Mesothelial cell of epicardium (in vitro differentiated cells): ENCODE measurements at regions not wholly inside any gene's neighbourhood (a gene's known extent, or its start where the extent isn't known, plus 50 kb on each side); places are given as distances from the start of the nearest gene placed in this dataset.

Experiments
- DNase-seq, 2 experiments: peaks; one replicate each; pipeline ENCODE4 v3.0.0; 2021; ENCODE audit warnings: low spot score in 2 of 2; ENCODE audit not compliant: unreplicated experiment in 2 of 2
- H3K27ac Mint-ChIP-seq: 2 replicates; pipeline ENCODE4 v1.8.0; 2021; ENCODE audit warnings: mixed read lengths
- H3K27me3 Mint-ChIP-seq: 2 replicates; pipeline ENCODE4 v1.8.0; 2021; ENCODE audit warnings: low read depth, mixed read lengths
- H3K36me3 Mint-ChIP-seq: 2 replicates; pipeline ENCODE4 v1.8.0; 2021; ENCODE audit warnings: mixed read lengths
- H3K4me1 Mint-ChIP-seq: 2 replicates; pipeline ENCODE4 v1.8.0; 2021; ENCODE audit warnings: mixed read lengths
- H3K4me3 Mint-ChIP-seq: 2 replicates; pipeline ENCODE4 v1.8.0; 2021; ENCODE audit warnings: mild to moderate bottlenecking, moderate library complexity, mixed read lengths
- H3K9me3 Mint-ChIP-seq: 2 replicates; pipeline ENCODE4 v1.8.0; 2021; ENCODE audit warnings: mixed read lengths
- TF ChIP-seq, protein P1 (sequence below): fragments of 200-600 bp; sonication (generic); IDR thresholded peaks from one replicate; pipeline ENCODE4 v1.5.0; 2021; ENCODE audit warnings: antibody characterized with exemption; ENCODE audit not compliant: unreplicated experiment

DNA sequence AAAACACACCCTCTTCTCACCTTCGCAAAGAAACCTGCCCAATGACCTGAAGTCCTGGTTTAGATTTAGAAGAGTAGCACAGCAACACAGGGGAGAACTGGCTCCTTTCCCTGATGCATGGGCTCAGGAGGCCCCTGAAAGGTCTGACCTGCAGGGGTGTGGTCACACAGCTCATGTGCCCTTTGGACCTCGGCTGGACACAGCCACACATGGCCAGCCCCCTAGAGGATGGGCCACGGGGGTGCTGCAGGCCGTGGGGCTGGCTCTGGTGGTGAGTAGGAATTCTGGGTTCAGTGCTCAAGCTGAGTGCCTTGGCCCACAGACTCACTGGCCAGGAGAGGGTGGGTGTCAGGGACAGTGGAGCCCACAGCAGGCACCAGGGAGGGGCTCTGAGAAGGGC is 118.5 kb upstream of the ADCY1 start:
- Mint-ChIP-seq H3K36me3 (no peaks in the 10 kb centered on the region), H3K4me1 (peaks cover 3% of the 10 kb centered on the region), H3K27ac (no peak overlapping the region), H3K4me3 (no peak overlapping the region), H3K9me3 (no peaks in the 10 kb centered on the region), H3K27me3 (peaks cover 40% of the 10 kb centered on the region)
- TF ChIP-seq, protein P1, sequence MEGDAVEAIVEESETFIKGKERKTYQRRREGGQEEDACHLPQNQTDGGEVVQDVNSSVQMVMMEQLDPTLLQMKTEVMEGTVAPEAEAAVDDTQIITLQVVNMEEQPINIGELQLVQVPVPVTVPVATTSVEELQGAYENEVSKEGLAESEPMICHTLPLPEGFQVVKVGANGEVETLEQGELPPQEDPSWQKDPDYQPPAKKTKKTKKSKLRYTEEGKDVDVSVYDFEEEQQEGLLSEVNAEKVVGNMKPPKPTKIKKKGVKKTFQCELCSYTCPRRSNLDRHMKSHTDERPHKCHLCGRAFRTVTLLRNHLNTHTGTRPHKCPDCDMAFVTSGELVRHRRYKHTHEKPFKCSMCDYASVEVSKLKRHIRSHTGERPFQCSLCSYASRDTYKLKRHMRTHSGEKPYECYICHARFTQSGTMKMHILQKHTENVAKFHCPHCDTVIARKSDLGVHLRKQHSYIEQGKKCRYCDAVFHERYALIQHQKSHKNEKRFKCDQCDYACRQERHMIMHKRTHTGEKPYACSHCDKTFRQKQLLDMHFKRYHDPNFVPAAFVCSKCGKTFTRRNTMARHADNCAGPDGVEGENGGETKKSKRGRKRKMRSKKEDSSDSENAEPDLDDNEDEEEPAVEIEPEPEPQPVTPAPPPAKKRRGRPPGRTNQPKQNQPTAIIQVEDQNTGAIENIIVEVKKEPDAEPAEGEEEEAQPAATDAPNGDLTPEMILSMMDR = no peak
- DNase-seq = no peak

DNA sequence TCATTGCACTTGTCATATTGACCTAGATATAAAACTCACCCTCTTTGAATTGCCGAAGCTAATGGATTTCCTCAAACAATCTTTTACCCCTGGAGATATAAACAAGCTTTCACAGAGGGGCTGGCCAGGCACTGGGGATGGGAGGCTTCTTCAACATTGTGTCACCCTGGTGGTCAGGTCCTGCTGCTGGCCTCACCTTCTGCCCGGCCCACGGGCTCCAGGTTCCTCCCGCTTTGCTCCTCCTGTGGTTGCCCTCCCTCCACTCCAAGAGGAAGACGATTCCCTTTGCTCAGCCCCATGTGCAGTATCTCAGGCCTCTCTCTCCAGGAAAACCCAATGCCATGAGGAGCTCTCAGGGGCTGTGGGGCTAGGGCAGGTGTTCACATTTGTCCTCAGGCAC is 118.1 kb upstream of the ADCY1 start:
- H3K4me1 Mint-ChIP-seq = peaks cover 3% of the 10 kb centered on the region
- no peak overlapping the region for H3K27ac Mint-ChIP-seq
- no peaks in the 10 kb centered on the region for H3K36me3 Mint-ChIP-seq
- no peak overlapping the region for H3K4me3 Mint-ChIP-seq
- TF ChIP-seq, protein P1 = no peak
- no peaks in the 10 kb centered on the region for H3K9me3 Mint-ChIP-seq
- peaks cover 41% of the 10 kb centered on the region for H3K27me3 Mint-ChIP-seq
- DNase-seq = no peak

DNA sequence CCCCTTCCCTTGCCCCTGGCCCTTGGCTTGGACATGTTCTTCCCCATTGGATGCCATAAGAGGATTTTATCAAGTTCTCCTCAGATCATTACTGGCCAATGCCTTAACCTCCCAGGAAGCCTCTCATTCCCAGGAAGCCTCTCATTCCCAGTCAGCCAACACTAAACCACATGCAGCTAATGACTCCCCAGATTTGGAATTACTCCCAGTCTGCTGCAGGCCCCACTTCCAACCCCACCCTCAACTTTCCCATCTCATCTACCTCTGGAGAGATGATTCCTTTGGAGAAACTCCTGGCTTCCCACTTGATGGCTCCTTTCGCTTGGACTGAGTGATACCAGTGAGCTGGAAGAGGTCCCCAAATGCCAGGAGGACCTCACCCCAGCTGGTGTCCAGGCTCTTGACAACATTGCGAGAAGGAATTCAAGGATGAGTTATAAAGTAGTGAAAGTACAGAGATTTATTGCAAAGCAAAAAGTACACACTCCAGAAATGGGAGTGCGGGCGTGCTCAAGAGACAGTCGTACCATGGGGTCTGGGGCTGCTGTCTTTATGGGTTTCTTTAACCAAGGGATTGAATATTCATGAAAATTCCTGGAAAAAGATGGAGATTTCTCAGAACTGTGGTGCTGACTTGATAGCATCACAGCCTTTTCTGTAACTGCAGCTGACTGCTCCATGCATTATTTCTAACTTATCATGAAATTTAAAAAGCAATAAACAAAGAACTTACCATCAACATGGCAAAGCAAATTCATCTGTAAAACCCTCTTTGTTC is 117.2 kb upstream of the ADCY1 start:
- no peaks in the 10 kb centered on the region for H3K9me3 Mint-ChIP-seq
- H3K27ac Mint-ChIP-seq = no peak overlapping the region
- H3K4me1 Mint-ChIP-seq = peaks cover 3% of the 10 kb centered on the region

DNA sequence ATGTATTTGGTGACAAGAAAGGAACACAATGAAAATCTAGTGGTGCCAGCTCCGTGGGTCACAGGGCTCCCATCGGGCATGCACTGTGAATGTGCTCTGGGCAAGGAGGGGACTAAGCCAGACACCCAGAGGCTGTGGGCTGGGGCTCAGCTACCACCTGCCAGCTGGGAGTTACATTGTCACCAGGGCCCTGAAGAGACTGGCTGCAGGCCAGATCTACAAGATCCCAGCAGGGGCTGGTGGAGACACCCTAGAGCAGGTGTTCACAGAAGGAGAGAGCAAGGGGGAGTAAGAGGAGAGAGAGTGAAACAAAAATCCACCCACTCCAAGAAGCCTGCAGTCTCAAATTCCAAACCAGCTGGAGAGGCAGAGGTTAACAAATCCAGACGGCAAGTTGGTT is 116.6 kb upstream of the ADCY1 start:
- H3K27ac Mint-ChIP-seq = no peak overlapping the region
- H3K4me3 Mint-ChIP-seq = no peak overlapping the region
- no peaks in the 10 kb centered on the region for H3K9me3 Mint-ChIP-seq
- TF ChIP-seq, protein P1 = no peak
- no peak for DNase-seq
- H3K27me3 Mint-ChIP-seq = peaks cover 39% of the 10 kb centered on the region
- no peaks in the 10 kb centered on the region for H3K36me3 Mint-ChIP-seq
- peaks cover 3% of the 10 kb centered on the region for H3K4me1 Mint-ChIP-seq

More for the DNA sequence above, 117.2 kb upstream of the ADCY1 start:
- Mint-ChIP-seq H3K4me3 (no peak overlapping the region), H3K27me3 (peaks cover 40% of the 10 kb centered on the region), H3K36me3 (no peaks in the 10 kb centered on the region)
- no peak for DNase-seq
- TF ChIP-seq, protein P1 = no peak

DNA sequence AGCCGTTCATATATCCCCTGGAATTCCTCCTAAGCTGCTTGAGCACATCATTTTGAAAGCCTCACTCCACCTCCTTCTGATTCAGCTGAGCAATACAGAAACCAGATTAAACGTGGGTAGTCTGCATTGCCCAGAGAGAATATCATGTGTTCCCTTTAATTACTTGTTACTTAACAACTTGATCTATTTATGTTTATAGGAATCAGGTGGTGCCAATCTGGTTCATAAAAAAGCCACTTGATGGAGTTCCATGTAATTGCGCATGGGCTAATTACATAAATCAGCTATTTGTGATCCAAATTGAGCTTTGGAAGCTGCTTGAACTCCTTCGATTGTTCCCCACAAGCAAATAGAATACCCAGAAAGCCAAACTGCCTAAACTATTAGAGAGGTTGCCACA is 114.7 kb upstream of the ADCY1 start:
- no peak for DNase-seq
- H3K27ac Mint-ChIP-seq = no peak overlapping the region
- no peak overlapping the region for H3K4me3 Mint-ChIP-seq
- H3K9me3 Mint-ChIP-seq = peaks cover 10% of the 10 kb centered on the region
- H3K36me3 Mint-ChIP-seq = no peaks in the 10 kb centered on the region
- peaks cover 41% of the 10 kb centered on the region for H3K27me3 Mint-ChIP-seq
- peaks cover 3% of the 10 kb centered on the region for H3K4me1 Mint-ChIP-seq
- TF ChIP-seq, protein P1 = no peak

DNA sequence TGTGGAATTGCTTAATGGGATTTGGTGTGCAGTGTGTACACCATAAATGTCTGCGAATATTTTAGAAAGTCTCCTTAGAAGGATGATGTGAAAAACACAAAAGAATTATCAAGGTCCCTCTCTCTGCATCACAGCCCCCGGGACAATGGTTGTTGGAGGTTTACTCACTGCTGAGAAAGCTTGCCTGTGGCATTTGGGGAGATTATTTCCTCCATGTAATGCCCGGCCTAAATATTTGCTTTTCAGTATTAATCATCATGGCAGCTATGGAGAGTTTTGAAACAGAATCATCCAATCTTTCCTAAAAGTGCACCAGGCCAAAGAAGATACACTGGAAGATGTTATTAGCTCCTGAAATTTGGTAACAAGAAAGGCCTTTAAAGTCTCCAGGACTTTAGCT is 113.8 kb upstream of the ADCY1 start:
- Mint-ChIP-seq H3K27me3 (peaks cover 39% of the 10 kb centered on the region), H3K4me3 (no peak overlapping the region), H3K4me1 (peaks cover under 1% of the 10 kb centered on the region), H3K36me3 (no peaks in the 10 kb centered on the region), H3K27ac (no peak overlapping the region), H3K9me3 (peaks cover 10% of the 10 kb centered on the region)
- TF ChIP-seq, protein P1 = no peak
- no peak for DNase-seq
